8988T (cell line): ENCODE measurements at regions not wholly inside any gene's neighbourhood (a gene's known extent, or its start where the extent isn't known, plus 50 kb on each side); places are given as distances from the start of the nearest gene placed in this dataset.
A peak's percentile ranks its signal among the peaks of the same experiment; 100 is the strongest.
"Not testable (repeated sequence)": the region's sequence is repeated elsewhere in the genome, so short reads cannot be mapped to it uniquely, and the experiment has no call there.

ENCODE experiments used
- DNase-seq: peaks from one replicate; pipeline ENCODE4 v3.0.0; 2011

GRCh38 chr2:191476901-191477300 lies 201.0 kb upstream of the NABP1 start:
- DNase-seq: no peak

- DNase-seq: no peak
Measured at GRCh38 chr2:191478799-191479679, 198.9 kb upstream of the NABP1 start.

GRCh38 chr2:191479680-191480023 lies 198.3 kb upstream of the NABP1 start:
- no peak for DNase-seq

- DNase-seq: no peak
Measured at GRCh38 chr2:191481305-191482070, 196.4 kb upstream of the NABP1 start.

GRCh38 chr2:191483117-191483516 lies 194.8 kb upstream of the NABP1 start:
- no peak for DNase-seq

- no peak for DNase-seq
Measured at GRCh38 chr2:191486584-191487320, 191.2 kb upstream of the NABP1 start.

GRCh38 chr2:191488135-191488534 lies 189.8 kb upstream of the NABP1 start:
- no peak for DNase-seq

GRCh38 chr2:191489177-191489576 lies 188.8 kb upstream of the NABP1 start:
- no peak for DNase-seq

- no peak for DNase-seq
Measured at GRCh38 chr2:191496838-191497237, 181.1 kb upstream of the NABP1 start.

GRCh38 chr2:191497822-191498221 lies 180.1 kb upstream of the NABP1 start:
- no peak for DNase-seq

GRCh38 chr2:191499050-191499449 lies 178.9 kb upstream of the NABP1 start:
- no peak for DNase-seq

GRCh38 chr2:191499874-191500565 lies 177.9 kb upstream of the NABP1 start:
- DNase-seq: no peak

- DNase-seq: no peak
Measured at GRCh38 chr2:191500566-191500883, 177.4 kb upstream of the NABP1 start.

GRCh38 chr2:191500884-191501560 lies 176.9 kb upstream of the NABP1 start:
- DNase-seq: no peak

- DNase-seq: peak; percentile 15
Measured at GRCh38 chr2:191501561-191502168, 176.3 kb upstream of the NABP1 start.

- DNase-seq: no peak
Measured at GRCh38 chr2:191506515-191506914, 171.4 kb upstream of the NABP1 start.

GRCh38 chr2:191507252-191507853 lies 170.6 kb upstream of the NABP1 start:
- not testable (repeated sequence) for DNase-seq

- no peak for DNase-seq
Measured at GRCh38 chr2:191508738-191509137, 169.2 kb upstream of the NABP1 start.

GRCh38 chr2:191512216-191512835 lies 165.6 kb upstream of the NABP1 start:
- no peak for DNase-seq

- no peak for DNase-seq
Measured at GRCh38 chr2:191512874-191513273, 165.1 kb upstream of the NABP1 start.

- no peak for DNase-seq
Measured at GRCh38 chr2:191514613-191515012, 163.3 kb upstream of the NABP1 start.
